ENCODE measurements at regions not wholly inside any gene's neighbourhood (a gene's known extent, or its start where the extent isn't known, plus 50 kb on each side); places are given as distances from the start of the nearest gene placed in this dataset.

DNA sequence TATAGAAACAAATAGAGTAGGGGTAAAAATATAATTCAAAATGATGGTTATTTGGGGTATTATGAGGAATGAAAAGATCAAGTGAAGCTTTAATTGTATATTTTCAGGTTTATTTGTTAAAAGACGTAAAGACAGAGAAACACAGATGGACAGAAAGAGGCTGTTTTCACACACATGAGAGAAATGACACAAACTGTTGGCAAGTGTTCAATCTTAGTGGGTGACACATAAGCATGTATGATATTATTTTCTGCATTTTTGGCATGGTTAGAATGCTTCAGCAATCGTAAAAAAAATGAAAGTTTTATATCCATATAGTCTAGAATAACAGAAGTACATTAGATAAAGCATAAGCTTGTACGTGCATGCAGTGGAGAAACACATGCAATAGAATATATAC is 464.4 kb upstream of the AKR1E2 start:
- no peak for DNase-seq
- TF ChIP-seq, protein P1, sequence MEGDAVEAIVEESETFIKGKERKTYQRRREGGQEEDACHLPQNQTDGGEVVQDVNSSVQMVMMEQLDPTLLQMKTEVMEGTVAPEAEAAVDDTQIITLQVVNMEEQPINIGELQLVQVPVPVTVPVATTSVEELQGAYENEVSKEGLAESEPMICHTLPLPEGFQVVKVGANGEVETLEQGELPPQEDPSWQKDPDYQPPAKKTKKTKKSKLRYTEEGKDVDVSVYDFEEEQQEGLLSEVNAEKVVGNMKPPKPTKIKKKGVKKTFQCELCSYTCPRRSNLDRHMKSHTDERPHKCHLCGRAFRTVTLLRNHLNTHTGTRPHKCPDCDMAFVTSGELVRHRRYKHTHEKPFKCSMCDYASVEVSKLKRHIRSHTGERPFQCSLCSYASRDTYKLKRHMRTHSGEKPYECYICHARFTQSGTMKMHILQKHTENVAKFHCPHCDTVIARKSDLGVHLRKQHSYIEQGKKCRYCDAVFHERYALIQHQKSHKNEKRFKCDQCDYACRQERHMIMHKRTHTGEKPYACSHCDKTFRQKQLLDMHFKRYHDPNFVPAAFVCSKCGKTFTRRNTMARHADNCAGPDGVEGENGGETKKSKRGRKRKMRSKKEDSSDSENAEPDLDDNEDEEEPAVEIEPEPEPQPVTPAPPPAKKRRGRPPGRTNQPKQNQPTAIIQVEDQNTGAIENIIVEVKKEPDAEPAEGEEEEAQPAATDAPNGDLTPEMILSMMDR (IDR thresholded peaks at IDR 0.05; ENCODE audit: borderline replicate concordance) = no peak
- Histone ChIP-seq H3K27ac (replicated peaks) (no peak overlapping the region), H3K4me3 (no peak overlapping the region), H3K36me3 (no peaks in the 10 kb centered on the region), H3K27me3 (ENCODE audit: low read depth) (no peaks in the 10 kb centered on the region), H3K9me3 (replicated peaks) (no peaks in the 10 kb centered on the region), H3K4me1 (no peaks in the 10 kb centered on the region)
- intact Hi-C loops (cut with micrococcal nuclease) = no loop called here

DNA sequence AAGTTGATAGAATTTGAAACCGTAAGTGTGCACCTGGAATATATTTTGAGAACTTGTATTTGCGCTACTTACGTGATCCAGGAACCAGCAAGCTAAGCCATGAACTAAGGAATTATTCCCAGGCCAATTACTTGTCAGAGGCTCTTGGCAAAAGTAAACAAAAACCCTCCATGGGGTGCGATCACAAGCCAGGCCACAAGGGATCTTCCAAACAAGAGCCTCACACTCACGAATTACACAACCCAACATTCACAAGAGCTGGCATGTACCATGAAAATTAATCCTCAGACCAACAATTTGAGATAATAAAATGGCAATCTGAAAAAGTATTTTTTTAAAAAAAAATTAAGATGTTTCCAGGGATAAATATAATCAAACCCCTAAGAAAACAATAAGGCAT is 467.0 kb upstream of the AKR1E2 start:
- Histone ChIP-seq H3K27me3 (ENCODE audit: low read depth) (no peaks in the 10 kb centered on the region), H3K9me3 (replicated peaks) (no peaks in the 10 kb centered on the region), H3K36me3 (no peaks in the 10 kb centered on the region), H3K4me1 (peaks cover 2% of the 10 kb centered on the region), H3K4me3 (no peak overlapping the region), H3K27ac (replicated peaks) (no peak overlapping the region)
- intact Hi-C loops (cut with micrococcal nuclease) = no loop called here
- TF ChIP-seq, protein P1 (IDR thresholded peaks at IDR 0.05; ENCODE audit: borderline replicate concordance) = no peak
- DNase-seq = no peak

DNA sequence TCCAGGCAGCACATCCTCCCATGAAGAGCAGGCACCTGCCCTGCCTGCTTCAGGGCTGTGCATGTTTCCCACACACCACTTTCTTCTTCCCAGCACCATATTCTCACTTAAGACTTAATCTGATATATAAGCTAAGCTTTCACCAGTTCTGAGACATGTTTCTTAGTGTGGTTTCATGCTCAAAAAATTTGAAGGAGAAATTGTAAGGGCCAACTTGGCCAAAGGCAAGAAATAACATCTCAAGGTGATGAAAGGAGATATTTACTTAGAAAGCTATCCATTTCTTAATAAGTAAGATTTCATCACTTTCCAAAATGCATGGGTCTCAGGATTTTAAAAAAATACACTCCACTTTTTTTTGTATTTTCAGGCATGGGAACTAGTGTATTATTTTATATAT is 468.1 kb upstream of the AKR1E2 start:
- no peaks in the 10 kb centered on the region for H3K27me3 ChIP-seq (ENCODE audit: low read depth)
- H3K4me3 ChIP-seq = no peak overlapping the region
- H3K4me1 ChIP-seq = peaks cover 13% of the 10 kb centered on the region
- H3K27ac ChIP-seq (replicated peaks) = no peak overlapping the region
- TF ChIP-seq, protein P1 (IDR thresholded peaks at IDR 0.05; ENCODE audit: borderline replicate concordance) = no peak
- intact Hi-C loops (cut with micrococcal nuclease) = no loop called here
- no peak for DNase-seq
- no peaks in the 10 kb centered on the region for H3K9me3 ChIP-seq (replicated peaks)
- no peaks in the 10 kb centered on the region for H3K36me3 ChIP-seq

DNA sequence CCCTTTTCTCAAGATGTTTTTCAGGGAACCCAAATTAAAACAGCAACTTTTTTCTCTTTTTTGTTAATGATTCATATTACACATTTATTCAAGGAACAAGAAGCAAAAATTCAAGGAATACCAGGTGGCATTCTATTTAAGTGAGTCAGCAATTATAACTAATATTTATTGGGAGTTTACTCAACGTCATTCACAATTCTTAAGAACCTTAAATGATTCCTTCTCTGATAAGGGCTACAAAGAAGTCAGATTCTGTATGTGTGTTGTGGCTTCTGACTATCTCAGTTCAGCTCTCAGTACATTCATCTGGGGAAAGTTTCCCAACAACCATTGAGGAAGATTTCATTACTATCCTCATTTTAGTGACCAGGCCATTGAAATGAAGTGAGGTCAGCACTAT is 470.7 kb upstream of the AKR1E2 start:
- no peaks in the 10 kb centered on the region for H3K36me3 ChIP-seq
- no peaks in the 10 kb centered on the region for H3K27me3 ChIP-seq (ENCODE audit: low read depth)
- no peak for DNase-seq
- no peaks in the 10 kb centered on the region for H3K9me3 ChIP-seq (replicated peaks)
- H3K4me1 ChIP-seq = peaks cover 18% of the 10 kb centered on the region
- TF ChIP-seq, protein P1 (IDR thresholded peaks at IDR 0.05; ENCODE audit: borderline replicate concordance) = no peak
- no peak overlapping the region for H3K4me3 ChIP-seq
- intact Hi-C loops (cut with micrococcal nuclease) = no loop called here
- H3K27ac ChIP-seq (replicated peaks) = no peak overlapping the region

DNA sequence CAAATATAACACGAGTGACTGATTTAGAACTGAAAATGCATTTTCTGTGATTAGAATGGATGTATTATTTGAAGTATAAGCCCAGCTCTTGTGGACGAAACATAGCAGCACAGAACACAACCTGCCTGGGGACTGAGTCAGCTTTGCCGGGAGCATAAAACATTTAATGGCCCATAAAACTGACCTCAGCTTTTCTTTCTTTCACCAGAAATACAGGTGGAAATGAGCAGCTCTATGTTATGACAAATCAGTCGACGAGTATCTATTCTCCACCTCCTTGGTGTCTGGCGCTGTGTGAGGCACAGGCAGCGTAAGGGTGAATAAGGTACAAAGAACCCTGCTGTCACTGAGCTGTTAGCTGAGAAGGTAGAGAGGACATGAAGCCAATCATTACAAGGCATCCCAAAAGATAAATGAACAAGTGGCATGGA is 471.6 kb upstream of the AKR1E2 start:
- intact Hi-C loops (cut with micrococcal nuclease) = no loop called here
- no peak for DNase-seq

More for the DNA sequence above, 471.6 kb upstream of the AKR1E2 start:
- Histone ChIP-seq H3K9me3 (replicated peaks) (no peaks in the 10 kb centered on the region), H3K36me3 (no peaks in the 10 kb centered on the region), H3K27ac (replicated peaks) (no peak overlapping the region), H3K4me3 (no peak overlapping the region), H3K4me1 (peaks cover 18% of the 10 kb centered on the region), H3K27me3 (ENCODE audit: low read depth) (no peaks in the 10 kb centered on the region)
- TF ChIP-seq, protein P1 (IDR thresholded peaks at IDR 0.05; ENCODE audit: borderline replicate concordance) = no peak

All from left ventricle myocardium inferior (tissue), 1 donor.